H1 (cell line): ENCODE measurements at regions not wholly inside any gene's neighbourhood (a gene's known extent, or its start where the extent isn't known, plus 50 kb on each side); places are given as distances from the start of the nearest gene placed in this dataset.
A peak's percentile ranks its signal among the peaks of the same experiment; 100 is the strongest.

Source experiments
- BACH1 ChIP-seq: IDR thresholded peaks from 2 replicates; pipeline ENCODE4 v1.6.1; 2012; ENCODE audit warnings: low read length, improper control_type of control experiment
- BCL11A ChIP-seq, 2 experiments: IDR thresholded peaks; one replicate each; pipeline ENCODE4 v1.6.1; 2011; ENCODE audit warnings: low read depth in 2 of 2, low read length in 2 of 2, mild to moderate bottlenecking in 2 of 2
- CHD2 ChIP-seq: IDR thresholded peaks from 2 replicates; pipeline ENCODE4 v1.6.1; 2012; ENCODE audit warnings: low read length, improper control_type of control experiment
- CHD7 ChIP-seq: fragments of 300-600 bp; sonication (generic); IDR thresholded peaks from 2 replicates; pipeline ENCODE4 v1.7.1; 2012; ENCODE audit warnings: low read length, moderate library complexity, mild to moderate bottlenecking, inconsistent platforms; ENCODE audit not compliant: insufficient replicate concordance
- HDAC2 ChIP-seq, 2 experiments: fragments of 300-600 bp in 1 of 2; sonication (generic) in 1 of 2; IDR thresholded peaks; 2 replicates each; pipeline ENCODE4 v1.6.1; 2011 to 2012; ENCODE audit warnings: low read depth in 2 of 2, low read length in 2 of 2, mild to moderate bottlenecking in 2 of 2, moderate library complexity in 2 of 2, borderline replicate concordance in 1 of 2, inconsistent platforms in 1 of 2
- SIN3A ChIP-seq, 2 experiments: IDR thresholded peaks in 1 of 2; conservative IDR thresholded peaks in 1 of 2; 2 replicates each; pipeline ENCODE4 v1.6.1; 2011 to 2012; ENCODE audit warnings: low read length in 2 of 2, improper control_type of control experiment in 1 of 2, low read depth in 1 of 2, mild to moderate bottlenecking in 1 of 2
- SRF ChIP-seq: IDR thresholded peaks from 2 replicates; pipeline ENCODE4 v1.6.1; 2011; ENCODE audit warnings: mild to moderate bottlenecking, low read depth, low read length, moderate library complexity
- SUZ12 ChIP-seq: fragments of 200-600 bp; sonication (generic); IDR thresholded peaks from 2 replicates; pipeline ENCODE4 v1.6.1; 2012; ENCODE audit warnings: mild to moderate bottlenecking, inconsistent platforms, low read length, moderate library complexity, mixed read lengths
- ZNF274 ChIP-seq: IDR thresholded peaks from 2 replicates; pipeline ENCODE4 v1.7.0; 2012; ENCODE audit warnings: low read length, borderline replicate concordance; ENCODE audit errors: extremely low read depth
- TF ChIP-seq, protein P1 (sequence below): IDR thresholded peaks from 2 replicates; pipeline ENCODE4 v1.6.1; 2012; ENCODE audit warnings: inconsistent platforms

- TF ChIP-seq HDAC2 (IDR thresholded peaks at IDR 0.05; ENCODE audit: borderline replicate concordance in 1 of 2, low read depth in 2 of 2, low read length in 2 of 2) (no peak), CHD2 (no peak), BACH1 (no peak), SIN3A (conservative IDR thresholded peaks at IDR 0.05 in 1 of 2, IDR thresholded peaks at IDR 0.05 in 1 of 2; ENCODE audit: low read depth in 1 of 2, low read length in 2 of 2) (peak in 1 of 2 experiments; percentile 76; a peak in 2 of 4 replicates), CHD7 (no peak), SUZ12 (no peak), SRF (no peak), BCL11A (IDR thresholded peaks at IDR 0.05; ENCODE audit: low read depth in 2 of 2, low read length in 2 of 2) (no peak), ZNF274 (no peak)
- TF ChIP-seq, protein P1, sequence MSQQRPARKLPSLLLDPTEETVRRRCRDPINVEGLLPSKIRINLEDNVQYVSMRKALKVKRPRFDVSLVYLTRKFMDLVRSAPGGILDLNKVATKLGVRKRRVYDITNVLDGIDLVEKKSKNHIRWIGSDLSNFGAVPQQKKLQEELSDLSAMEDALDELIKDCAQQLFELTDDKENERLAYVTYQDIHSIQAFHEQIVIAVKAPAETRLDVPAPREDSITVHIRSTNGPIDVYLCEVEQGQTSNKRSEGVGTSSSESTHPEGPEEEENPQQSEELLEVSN, result no peak
These were observed 59.1 kb upstream of the PJA2 start (continued) for GRCh38 chr5:109468737-109469420.
